ENCODE measurements at regions not wholly inside any gene's neighbourhood (a gene's known extent, or its start where the extent isn't known, plus 50 kb on each side); places are given as distances from the start of the nearest gene placed in this dataset.

- DNase-seq (ENCODE audit: insufficient read length, low spot score): no peak
- no peak for FAIRE-seq
- TF ChIP-seq CTCF (IDR thresholded peaks at IDR 0.05; ENCODE audit: insufficient read depth, missing control alignments): no peak
Observed at GRCh38 chr4:159045321-159045720, 57.6 kb upstream of the RAPGEF2 start.

GRCh38 chr4:159046683-159047082 is 56.2 kb upstream of the RAPGEF2 start:
- DNase-seq (ENCODE audit: insufficient read length, low spot score) (no peak), FAIRE-seq (no peak)
- no peak for TF ChIP-seq CTCF (IDR thresholded peaks at IDR 0.05; ENCODE audit: insufficient read depth, missing control alignments)

- FAIRE-seq (no peak), DNase-seq (ENCODE audit: insufficient read length, low spot score) (no peak)
- no peak for TF ChIP-seq CTCF (IDR thresholded peaks at IDR 0.05; ENCODE audit: insufficient read depth, missing control alignments)
Observed at GRCh38 chr4:159047478-159048165, 55.3 kb upstream of the RAPGEF2 start.

- DNase-seq (ENCODE audit: insufficient read length, low spot score) (no peak), FAIRE-seq (no peak)
- TF ChIP-seq CTCF (IDR thresholded peaks at IDR 0.05; ENCODE audit: insufficient read depth, missing control alignments): no peak
Observed at GRCh38 chr4:159048166-159048886, 54.6 kb upstream of the RAPGEF2 start.

- FAIRE-seq (no peak), DNase-seq (ENCODE audit: insufficient read length, low spot score) (no peak)
- no peak for TF ChIP-seq CTCF (IDR thresholded peaks at IDR 0.05; ENCODE audit: insufficient read depth, missing control alignments)
Observed at GRCh38 chr4:159049780-159050375, 53.0 kb upstream of the RAPGEF2 start.

GRCh38 chr4:159051245-159052071 is 51.4 kb upstream of the RAPGEF2 start:
- no peak for TF ChIP-seq CTCF (IDR thresholded peaks at IDR 0.05; ENCODE audit: insufficient read depth, missing control alignments)
- no peak for FAIRE-seq
- DNase-seq (ENCODE audit: insufficient read length, low spot score): no peak

Measured in D721Med (cell line).